H1 (cell line): ENCODE measurements at regions not wholly inside any gene's neighbourhood (a gene's known extent, or its start where the extent isn't known, plus 50 kb on each side); places are given as distances from the start of the nearest gene placed in this dataset.

ENCODE experiments used
- EGR1 ChIP-seq: IDR thresholded peaks from 2 replicates; pipeline ENCODE4 v1.6.1; 2011; ENCODE audit warnings: low read depth, low read length, borderline replicate concordance
- POLR2A ChIP-seq, 2 experiments: IDR thresholded peaks; 1 replicate in 1 of 2; 2 replicates in 1 of 2; pipeline ENCODE4 v1.6.1; 2011; ENCODE audit warnings: low read depth in 2 of 2, low read length in 2 of 2, mild to moderate bottlenecking in 2 of 2; ENCODE audit errors: control extremely low read depth in 1 of 2
- SUZ12 ChIP-seq: fragments of 200-600 bp; sonication (generic); IDR thresholded peaks from 2 replicates; pipeline ENCODE4 v1.6.1; 2012; ENCODE audit warnings: mild to moderate bottlenecking, inconsistent platforms, low read length, moderate library complexity, mixed read lengths
- TF ChIP-seq, protein P1 (sequence below), 3 experiments: IDR thresholded peaks; 1 replicate in 2 of 3; 2 replicates in 1 of 3; pipeline versions ENCODE4 v1.5.1 to v1.6.1; 2011; ENCODE audit warnings: low read length in 3 of 3, mild to moderate bottlenecking in 3 of 3, inconsistent platforms in 2 of 3, low read depth in 1 of 3, moderate library complexity in 1 of 3; ENCODE audit not compliant: insufficient read depth in 1 of 3; ENCODE audit errors: control extremely low read depth in 1 of 3

DNA sequence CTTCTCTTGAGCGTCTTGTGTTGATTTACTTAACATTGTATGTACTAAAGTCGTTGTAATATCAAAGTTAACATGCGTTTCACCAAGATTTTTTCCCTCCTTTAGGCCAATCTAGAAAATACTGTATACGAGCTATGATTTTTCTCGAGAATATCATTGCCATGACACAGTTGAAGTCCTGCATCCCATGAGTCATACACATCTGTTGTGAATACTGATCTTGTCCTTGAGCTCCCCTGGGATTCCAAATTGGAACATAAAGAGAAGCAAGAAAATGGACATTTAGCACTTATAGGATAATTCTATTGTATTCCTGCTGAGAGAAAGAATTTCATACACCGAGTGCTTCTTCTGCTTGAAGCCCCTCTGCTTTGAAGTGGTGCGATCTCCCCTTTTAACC lies 109.6 kb downstream of the SLC35B3 start:
- TF ChIP-seq, protein P1, sequence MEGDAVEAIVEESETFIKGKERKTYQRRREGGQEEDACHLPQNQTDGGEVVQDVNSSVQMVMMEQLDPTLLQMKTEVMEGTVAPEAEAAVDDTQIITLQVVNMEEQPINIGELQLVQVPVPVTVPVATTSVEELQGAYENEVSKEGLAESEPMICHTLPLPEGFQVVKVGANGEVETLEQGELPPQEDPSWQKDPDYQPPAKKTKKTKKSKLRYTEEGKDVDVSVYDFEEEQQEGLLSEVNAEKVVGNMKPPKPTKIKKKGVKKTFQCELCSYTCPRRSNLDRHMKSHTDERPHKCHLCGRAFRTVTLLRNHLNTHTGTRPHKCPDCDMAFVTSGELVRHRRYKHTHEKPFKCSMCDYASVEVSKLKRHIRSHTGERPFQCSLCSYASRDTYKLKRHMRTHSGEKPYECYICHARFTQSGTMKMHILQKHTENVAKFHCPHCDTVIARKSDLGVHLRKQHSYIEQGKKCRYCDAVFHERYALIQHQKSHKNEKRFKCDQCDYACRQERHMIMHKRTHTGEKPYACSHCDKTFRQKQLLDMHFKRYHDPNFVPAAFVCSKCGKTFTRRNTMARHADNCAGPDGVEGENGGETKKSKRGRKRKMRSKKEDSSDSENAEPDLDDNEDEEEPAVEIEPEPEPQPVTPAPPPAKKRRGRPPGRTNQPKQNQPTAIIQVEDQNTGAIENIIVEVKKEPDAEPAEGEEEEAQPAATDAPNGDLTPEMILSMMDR (IDR thresholded peaks at IDR 0.05; ENCODE audit: control extremely low read depth in 1 of 3, insufficient read depth in 1 of 3, low read depth in 1 of 3, low read length in 3 of 3) = no peak
- TF ChIP-seq POLR2A (IDR thresholded peaks at IDR 0.05; ENCODE audit: control extremely low read depth in 1 of 2, low read depth in 2 of 2, low read length in 2 of 2) = no peak
- TF ChIP-seq EGR1 = no peak
- no peak for TF ChIP-seq SUZ12
